NCI-H510A (cell line): ENCODE measurements at regions not wholly inside any gene's neighbourhood (a gene's known extent, or its start where the extent isn't known, plus 50 kb on each side); places are given as distances from the start of the nearest gene placed in this dataset.
"Not testable (repeated sequence)": the region's sequence is repeated elsewhere in the genome, so short reads cannot be mapped to it uniquely, and the experiment has no call there.

Experiments used
- DNase-seq: peaks from one replicate; lab custom pipeline; 2025; lab: John Stamatoyannopoulos, UW

- DNase-seq = not testable (repeated sequence)
Observed at GRCh38 chr14:66278418-66278817, 207.8 kb upstream of the CCDC196 start.

- no peak for DNase-seq
Observed at GRCh38 chr14:66281036-66281776, 205.0 kb upstream of the CCDC196 start.

- no peak for DNase-seq
Observed at GRCh38 chr14:66284346-66284745, 201.8 kb upstream of the CCDC196 start.

GRCh38 chr14:66288511-66288910, 197.7 kb upstream of the CCDC196 start:
- DNase-seq = no peak

DNA sequence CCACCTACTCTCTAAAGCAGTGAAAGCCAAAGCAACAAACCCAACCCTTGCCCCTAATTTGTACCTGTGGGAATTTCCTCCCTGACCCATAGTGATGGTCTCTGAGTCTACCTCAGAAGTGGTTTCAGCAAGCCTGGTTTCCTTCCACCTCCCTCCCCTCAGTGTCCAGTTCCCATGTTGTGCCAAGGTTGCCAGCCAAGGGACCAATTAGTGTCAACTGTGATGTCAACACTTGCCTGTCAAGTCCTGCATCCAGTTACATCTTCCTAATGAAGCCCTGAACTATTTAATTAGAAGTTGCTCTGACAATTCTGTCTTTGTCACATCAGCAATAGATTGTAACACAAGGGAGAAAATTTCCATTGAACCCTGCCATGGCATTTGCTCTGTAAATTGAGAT, 194.4 kb upstream of the CCDC196 start:
- no peak for DNase-seq

GRCh38 chr14:66293533-66294105, 192.6 kb upstream of the CCDC196 start:
- no peak for DNase-seq

GRCh38 chr14:66295386-66295785, 190.8 kb upstream of the CCDC196 start:
- no peak for DNase-seq

- no peak for DNase-seq
Observed at GRCh38 chr14:66300886-66301285, 185.3 kb upstream of the CCDC196 start.

GRCh38 chr14:66306101-66306500, 180.1 kb upstream of the CCDC196 start:
- DNase-seq = no peak

GRCh38 chr14:66311058-66311457, 175.1 kb upstream of the CCDC196 start:
- no peak for DNase-seq

DNA sequence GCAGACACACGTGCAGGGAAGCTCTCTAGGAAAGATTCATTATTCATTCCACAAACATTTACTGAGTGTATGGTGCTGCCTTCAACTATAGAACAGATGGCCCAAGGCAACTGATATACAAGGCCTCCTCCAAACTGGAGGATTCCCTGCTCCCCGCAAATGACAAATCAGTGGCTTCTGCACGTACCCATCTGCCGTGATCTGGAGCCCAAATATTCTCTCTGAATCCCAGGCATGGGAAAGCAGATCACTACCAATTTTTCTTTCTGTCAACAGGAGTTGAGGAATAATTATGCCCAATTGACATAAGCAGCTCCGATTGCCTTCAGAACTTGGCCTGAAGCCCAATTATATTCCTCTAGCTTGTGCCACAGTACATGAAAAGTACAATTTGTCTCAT, 174.2 kb upstream of the CCDC196 start:
- DNase-seq = no peak

GRCh38 chr14:66312451-66312850, 173.7 kb upstream of the CCDC196 start:
- no peak for DNase-seq

DNA sequence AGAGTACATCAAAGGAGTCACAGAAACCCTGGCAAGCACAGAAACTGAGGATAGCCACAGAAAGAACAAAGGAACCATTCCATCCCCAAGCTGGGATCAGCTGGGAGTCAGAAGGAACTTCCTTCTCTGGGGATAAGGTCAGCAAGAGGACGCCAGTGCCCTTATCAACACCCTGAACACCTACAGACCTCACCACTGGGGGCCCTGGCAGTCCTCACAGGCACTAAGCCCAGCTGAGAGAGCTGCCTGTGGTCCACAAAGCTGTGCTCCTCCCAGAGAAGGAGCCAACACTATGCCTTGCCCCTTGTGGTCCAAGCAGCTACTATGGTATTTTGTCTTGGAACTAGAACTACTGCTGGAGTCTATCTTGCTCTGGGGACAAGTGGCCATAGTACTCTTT, 171.1 kb upstream of the CCDC196 start:
- DNase-seq = no peak

- no peak for DNase-seq
Observed at GRCh38 chr14:66315548-66315947, 170.6 kb upstream of the CCDC196 start.

- DNase-seq = no peak
Observed at GRCh38 chr14:66322564-66322963, 163.6 kb upstream of the CCDC196 start.

- no peak for DNase-seq
Observed at GRCh38 chr14:66330228-66330627, 155.9 kb upstream of the CCDC196 start.

GRCh38 chr14:66330916-66331315, 155.3 kb upstream of the CCDC196 start:
- DNase-seq = no peak

GRCh38 chr14:66333293-66333692, 152.9 kb upstream of the CCDC196 start:
- not testable (repeated sequence) for DNase-seq

DNA sequence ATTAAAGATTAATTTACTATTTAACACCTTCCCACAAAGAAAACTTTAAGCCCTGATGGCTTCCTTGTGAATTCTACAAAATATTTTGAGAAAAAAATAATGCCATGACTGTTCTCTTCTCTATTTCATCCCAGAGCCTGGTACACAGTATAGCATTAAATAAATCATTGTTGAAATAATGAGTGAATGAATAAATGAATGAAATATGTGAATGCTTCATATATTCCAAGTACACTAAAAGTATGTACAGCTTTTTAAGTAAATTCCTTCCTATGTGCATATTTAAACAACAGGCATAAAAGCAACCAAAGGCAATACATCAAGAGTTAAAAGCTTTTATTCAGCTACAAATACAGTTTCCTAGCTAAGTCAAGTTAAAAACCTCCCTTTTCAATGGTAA, 144.9 kb upstream of the CCDC196 start:
- DNase-seq = no peak

DNA sequence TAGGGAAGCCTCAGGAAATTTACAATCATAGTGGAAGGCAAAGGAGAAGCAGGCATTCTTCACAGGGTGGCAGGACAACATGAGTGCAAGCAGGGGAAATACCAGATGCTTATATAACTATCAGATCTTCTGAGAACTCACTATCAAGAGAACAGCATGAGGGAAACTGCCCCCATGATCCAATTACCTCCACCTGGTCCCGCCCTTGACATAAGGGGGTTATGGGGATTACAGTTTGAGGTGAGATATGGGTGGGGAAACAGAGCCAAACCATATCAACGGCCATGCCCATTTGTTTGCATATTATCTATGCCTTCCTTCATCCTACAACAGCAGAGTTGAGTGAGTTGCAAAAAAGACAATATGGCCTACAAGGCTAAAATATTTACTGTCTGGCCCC, 140.2 kb upstream of the CCDC196 start:
- DNase-seq = no peak

DNA sequence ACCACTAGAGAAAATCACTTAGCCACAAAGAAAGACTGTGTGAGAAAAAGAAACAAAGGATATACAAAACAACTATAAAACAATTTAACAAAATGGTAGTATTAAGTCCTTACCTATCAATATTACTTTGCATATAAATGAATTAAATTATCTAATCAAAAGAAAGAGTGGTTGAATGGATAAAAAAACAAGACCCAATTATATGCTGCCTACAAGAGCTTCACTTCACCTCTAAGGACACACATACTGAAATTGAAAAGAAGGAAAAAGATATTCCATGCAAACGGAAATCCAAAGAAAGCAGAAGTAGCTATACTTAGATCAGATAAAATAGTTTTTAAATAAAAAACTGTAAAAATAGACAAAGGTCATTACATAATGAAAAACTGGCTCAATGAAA, 134.9 kb upstream of the CCDC196 start:
- no peak for DNase-seq

DNA sequence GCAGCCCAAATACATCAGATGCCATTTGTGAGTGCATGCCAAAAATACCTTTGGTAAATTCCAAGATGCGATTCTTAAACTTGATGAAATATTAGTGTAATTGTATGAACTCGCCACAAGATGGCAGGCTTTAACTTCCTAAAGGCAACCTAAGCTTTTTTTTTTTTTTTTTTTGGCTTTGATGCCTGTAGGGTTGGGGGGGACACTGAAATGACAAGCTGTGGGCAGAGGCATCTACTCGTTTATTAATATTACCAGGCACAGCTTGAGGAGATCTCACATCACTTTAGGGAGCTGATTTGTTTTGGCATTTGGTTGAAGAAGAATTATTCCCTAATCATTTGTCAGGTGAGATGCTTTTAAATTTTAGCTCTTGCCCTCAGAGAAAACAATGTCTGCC, 126.7 kb upstream of the CCDC196 start:
- DNase-seq = peak; percentile 15

- DNase-seq = no peak
Observed at GRCh38 chr14:66360366-66360926, 125.7 kb upstream of the CCDC196 start.

DNA sequence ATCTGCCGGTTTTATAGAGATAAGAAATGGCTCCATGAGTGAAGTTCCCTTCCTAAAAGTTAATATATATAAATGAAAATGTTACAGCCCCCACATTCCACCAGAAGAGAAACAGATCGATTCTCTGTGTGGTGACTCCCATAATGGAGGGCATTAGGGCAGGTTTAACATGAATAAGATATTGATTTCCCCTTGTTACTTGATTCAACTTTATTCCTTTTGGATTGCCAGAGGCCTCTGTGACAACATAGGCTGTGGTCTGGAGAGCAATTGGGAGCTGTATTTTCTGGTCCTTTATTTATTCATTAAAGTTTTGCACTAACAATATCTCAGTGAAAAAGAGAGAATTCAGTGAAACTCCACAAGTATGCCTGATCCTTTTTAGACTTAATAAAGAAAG, 125.2 kb upstream of the CCDC196 start:
- DNase-seq = no peak
